ENCODE measurements at regions not wholly inside any gene's neighbourhood (a gene's known extent, or its start where the extent isn't known, plus 50 kb on each side); places are given as distances from the start of the nearest gene placed in this dataset.

DNA sequence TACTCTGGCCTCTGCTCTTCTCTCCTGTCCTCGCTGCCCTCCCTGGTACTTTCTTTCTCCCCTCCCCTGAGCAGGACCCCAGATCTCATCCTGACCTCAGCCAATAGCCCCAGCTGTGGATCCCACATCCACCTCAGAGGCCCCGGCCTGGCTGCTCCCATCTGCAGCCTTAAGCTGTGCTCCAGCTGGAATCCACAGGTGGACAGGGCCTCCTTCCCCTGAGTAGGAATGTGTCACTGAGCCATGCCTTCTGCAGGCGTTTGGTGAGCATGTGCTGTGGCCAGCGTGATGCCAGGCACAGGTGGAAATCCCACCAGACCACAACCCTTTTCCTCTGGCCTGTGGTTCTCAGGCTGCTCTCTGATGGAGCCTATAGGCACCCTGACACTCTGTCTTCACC is 68.9 kb downstream of the C5orf15 start:
- TF ChIP-seq, protein P1, sequence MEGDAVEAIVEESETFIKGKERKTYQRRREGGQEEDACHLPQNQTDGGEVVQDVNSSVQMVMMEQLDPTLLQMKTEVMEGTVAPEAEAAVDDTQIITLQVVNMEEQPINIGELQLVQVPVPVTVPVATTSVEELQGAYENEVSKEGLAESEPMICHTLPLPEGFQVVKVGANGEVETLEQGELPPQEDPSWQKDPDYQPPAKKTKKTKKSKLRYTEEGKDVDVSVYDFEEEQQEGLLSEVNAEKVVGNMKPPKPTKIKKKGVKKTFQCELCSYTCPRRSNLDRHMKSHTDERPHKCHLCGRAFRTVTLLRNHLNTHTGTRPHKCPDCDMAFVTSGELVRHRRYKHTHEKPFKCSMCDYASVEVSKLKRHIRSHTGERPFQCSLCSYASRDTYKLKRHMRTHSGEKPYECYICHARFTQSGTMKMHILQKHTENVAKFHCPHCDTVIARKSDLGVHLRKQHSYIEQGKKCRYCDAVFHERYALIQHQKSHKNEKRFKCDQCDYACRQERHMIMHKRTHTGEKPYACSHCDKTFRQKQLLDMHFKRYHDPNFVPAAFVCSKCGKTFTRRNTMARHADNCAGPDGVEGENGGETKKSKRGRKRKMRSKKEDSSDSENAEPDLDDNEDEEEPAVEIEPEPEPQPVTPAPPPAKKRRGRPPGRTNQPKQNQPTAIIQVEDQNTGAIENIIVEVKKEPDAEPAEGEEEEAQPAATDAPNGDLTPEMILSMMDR (IDR thresholded peaks at IDR 0.05), result no peak
- TF ChIP-seq POLR2A (IDR thresholded peaks at IDR 0.05; ENCODE audit: low read depth) (no peak), POLR2AphosphoS5 (IDR thresholded peaks at IDR 0.05) (no peak), EP300 (IDR thresholded peaks at IDR 0.05) (no peak)
